GM13976 (cell line): ENCODE measurements at regions not wholly inside any gene's neighbourhood (a gene's known extent, or its start where the extent isn't known, plus 50 kb on each side); places are given as distances from the start of the nearest gene placed in this dataset.
"Not testable (repeated sequence)": the region's sequence is repeated elsewhere in the genome, so short reads cannot be mapped to it uniquely, and the experiment has no call there.

Source experiments
- DNase-seq: peaks from one replicate; pipeline ENCODE4 v3.0.0; 2012; ENCODE audit warnings: low spot score
- in situ Hi-C: fragments of 300-500 bp; cut with MboI; formaldehyde crosslinking; loops from one replicate; pipeline ENCODE4 v1.12.0; 2022; ENCODE audit warnings: low sequenced_read_pairs, mixed read lengths, inconsistent platforms; ENCODE audit not compliant: unreplicated experiment

DNA sequence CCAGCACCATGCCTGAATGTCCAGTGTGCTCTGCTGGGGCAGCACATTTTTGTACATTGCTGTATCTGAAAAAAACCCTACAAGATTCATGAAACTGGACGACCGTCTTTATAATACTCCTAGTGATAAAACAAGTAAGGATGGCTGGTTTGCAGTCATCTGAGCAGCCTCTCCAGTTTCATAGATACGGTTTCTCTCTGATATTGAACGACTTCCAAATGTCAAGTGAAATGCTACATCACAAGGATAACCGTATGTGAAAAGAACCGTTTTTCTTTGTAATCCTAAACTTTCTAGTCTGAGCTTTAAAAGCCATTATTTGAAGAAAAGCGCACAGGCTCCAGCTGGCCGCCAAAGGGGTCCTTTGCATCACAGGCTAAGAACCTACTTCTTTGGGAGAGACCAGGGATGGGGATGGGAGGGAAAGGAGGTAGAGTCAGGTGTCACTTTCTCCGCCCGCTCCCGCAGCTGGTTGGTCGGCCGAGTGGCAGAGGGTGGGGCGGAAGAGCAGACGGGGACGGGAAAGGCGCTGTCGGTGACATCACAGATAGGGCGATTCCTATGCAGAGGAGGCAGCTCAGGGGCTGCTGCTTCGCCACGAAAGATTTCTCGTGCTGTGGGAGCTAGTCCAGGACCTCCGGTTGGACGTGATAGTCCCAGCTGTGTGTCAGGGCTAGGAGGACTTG lies 180.4 kb upstream of the NOTCH2NLA start:
- DNase-seq, in situ Hi-C loops: not testable (repeated sequence)

GRCh38 chr1:146401281-146401825 lies 172.5 kb upstream of the NOTCH2NLA start:
- DNase-seq, in situ Hi-C loops: not testable (repeated sequence)

DNA sequence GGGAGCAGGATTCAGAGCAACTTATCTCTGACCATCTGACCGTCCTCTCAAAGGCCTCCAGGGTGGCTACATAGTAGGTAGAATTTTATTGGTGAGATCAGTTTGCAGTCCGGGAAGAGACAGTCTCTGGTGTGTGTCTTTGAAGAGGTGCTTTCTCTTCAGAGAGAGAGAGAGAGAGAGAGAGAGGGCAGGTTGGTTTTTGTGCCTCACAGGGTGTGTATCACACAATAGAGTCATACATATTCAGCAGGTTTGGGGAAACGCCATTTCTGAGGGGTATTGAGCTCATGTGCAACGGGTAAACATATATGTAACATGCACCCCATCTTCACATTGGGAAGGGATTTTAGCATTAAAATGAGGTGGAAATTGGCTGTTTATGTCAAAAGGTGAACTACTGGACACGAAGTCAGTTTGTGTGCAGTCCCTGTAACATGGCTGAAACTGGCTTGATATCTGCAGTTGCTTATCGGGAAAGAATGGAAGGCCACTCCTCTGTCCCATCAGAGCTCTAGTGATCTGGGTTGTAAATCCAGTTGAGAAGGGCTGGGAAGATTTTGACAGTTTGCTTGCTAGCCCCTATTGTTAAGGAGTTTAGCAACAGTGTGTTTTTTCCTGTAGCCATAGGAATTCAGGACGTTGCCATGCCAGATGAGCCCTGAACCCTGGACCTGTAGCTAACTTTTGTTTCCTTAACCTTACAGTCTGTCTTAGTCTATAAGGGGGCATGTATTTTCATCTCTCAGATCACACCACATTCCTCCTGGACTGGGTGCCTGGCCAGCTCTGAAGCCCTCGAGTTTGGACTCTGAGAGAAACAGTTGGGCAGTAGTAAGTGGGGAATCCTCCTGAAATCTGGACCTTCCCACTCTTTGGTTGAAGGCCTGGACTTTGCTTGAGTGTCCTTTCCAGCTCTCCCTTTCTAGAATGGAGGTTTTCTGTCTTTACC lies 171.6 kb upstream of the NOTCH2NLA start:
- DNase-seq, in situ Hi-C loops: not testable (repeated sequence)

GRCh38 chr1:146399225-146399624 lies 170.4 kb upstream of the NOTCH2NLA start:
- DNase-seq, in situ Hi-C loops: not testable (repeated sequence)

DNA sequence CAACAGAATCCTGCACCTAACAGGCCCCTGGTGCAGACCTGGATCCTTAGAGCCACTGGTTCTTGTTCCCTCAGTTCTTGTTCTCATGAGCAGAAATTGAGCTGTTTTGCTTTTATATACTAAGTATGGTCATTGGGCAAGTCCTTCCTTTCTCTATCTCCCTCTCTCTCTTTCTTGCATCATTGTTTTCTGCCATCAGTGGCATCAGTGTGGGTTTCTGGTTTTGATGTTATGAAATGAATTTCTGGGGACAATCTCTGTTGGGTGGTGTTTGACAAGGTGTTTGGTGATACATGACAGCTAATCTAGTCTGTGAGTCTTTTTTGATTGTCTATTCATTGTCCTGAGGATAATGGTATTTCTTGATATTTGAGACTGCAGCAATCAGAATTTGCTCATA lies 168.0 kb upstream of the NOTCH2NLA start:
- DNase-seq, in situ Hi-C loops: not testable (repeated sequence)

DNA sequence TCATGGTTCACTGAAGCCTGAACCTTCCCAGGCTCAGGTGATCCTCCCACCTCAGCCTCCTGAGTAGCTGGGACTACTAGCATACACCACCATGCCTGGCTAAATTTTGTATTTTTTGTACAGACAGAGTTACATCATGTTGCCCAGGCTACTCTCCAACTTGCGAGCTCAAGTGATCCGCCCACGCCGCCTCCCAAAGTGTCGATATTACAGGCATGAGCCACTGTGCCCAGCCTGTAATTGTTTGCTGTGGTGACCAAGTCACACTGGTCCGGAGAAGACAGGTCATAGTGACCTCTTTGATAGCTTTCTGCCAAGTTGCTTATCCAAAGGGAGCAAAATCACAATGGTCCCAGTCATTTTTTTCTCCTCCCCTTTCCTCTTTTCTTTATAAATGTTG lies 167.4 kb upstream of the NOTCH2NLA start:
- in situ Hi-C loops, DNase-seq: not testable (repeated sequence)

DNA sequence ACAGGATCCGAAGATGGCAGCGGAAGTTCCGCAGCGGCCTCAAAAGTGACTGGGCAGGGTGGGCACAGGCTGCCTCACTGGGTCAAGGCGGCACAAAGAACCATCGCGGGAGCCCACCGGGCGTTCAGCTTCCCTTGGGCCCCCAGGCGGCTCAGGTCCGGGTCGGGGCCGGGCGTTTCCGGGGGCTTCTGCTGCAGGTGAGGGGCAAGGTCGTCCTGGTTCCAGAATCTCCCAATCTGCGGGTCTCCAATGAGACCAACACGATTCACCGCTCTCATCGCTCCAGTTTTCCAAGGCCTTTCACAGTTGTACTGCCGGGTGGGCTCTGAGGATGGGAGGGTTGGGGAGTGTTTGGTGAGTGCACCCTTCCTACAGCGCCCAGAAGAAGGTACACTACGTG lies 165.0 kb upstream of the NOTCH2NLA start:
- in situ Hi-C loops, DNase-seq: not testable (repeated sequence)

DNA sequence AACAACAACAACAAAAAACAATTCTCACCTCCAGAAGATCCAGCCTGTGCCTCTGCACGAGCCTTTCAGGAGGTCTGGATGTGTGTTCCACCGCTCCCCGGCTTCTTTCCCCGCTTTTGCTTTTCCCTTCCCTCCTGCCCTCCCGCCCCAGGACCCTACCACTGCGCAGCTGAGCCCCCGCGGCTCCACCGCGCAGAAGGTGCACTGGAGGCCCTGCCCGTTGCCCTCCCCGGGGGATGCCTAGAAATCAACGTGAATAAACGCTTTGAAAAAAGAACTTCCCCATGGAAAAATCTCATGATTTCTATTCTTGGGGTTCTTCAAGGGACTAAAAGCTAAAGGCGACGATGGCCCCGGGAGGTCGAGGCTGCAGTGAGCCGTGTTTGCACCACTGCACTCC lies 164.3 kb upstream of the NOTCH2NLA start:
- in situ Hi-C loops, DNase-seq: not testable (repeated sequence)

DNA sequence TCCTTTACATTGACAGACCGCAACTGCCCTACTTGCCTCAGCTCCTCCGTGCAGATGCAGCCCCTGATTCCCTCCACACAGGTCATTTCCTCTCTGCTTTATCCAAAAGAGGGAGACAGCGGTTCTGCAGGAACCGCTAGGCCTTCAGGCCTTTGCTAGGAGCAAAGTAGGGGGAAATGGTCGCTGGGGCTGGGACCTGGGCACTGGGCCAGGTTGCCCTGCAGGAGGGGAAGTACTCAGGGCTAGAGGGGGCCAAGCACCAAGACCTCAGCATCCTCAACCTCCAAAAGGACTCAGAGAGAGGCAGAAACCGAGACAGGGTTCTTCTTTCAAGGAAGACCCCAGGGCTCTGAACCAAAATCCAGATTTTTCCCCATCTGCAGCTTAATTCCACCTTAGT lies 160.4 kb upstream of the NOTCH2NLA start:
- in situ Hi-C loops, result not testable (repeated sequence)

DNA sequence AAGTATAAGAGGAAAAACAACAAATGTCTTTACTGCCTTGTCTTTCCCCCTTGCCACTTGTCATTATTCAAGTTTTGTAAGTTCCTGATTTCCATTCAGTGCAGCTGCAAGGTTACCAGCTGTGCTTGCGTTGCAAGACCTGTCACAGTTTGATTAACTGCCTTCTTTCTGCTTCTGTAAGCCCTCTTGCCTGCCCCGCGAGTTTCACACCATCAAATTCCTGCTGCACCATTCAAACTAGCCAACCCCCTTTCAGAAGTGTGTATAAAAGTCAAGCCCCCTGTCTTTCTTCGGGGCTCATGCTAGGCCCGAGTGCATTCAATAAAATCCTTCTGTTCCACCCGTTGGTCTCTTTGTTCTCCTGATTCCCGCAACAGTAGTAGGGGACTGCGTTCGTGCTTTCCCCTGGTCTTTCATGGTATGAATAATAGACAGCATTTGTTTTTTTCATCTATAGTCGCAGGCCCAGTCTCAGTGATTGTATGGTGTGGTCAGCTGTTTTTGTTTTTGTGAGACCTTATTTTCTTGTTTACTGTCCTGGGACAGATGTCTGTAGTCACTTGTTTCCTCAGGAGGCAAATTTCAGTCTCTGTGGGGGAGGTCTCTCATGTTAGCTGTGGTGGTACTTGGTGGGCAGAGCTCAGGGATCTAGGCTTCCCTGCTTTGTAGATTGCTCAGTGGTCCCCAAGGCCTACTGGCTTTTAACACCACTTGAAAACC lies 159.1 kb upstream of the NOTCH2NLA start:
- in situ Hi-C loops, DNase-seq: not testable (repeated sequence)

More for the DNA sequence above, 160.4 kb upstream of the NOTCH2NLA start:
- not testable (repeated sequence) for DNase-seq

DNA sequence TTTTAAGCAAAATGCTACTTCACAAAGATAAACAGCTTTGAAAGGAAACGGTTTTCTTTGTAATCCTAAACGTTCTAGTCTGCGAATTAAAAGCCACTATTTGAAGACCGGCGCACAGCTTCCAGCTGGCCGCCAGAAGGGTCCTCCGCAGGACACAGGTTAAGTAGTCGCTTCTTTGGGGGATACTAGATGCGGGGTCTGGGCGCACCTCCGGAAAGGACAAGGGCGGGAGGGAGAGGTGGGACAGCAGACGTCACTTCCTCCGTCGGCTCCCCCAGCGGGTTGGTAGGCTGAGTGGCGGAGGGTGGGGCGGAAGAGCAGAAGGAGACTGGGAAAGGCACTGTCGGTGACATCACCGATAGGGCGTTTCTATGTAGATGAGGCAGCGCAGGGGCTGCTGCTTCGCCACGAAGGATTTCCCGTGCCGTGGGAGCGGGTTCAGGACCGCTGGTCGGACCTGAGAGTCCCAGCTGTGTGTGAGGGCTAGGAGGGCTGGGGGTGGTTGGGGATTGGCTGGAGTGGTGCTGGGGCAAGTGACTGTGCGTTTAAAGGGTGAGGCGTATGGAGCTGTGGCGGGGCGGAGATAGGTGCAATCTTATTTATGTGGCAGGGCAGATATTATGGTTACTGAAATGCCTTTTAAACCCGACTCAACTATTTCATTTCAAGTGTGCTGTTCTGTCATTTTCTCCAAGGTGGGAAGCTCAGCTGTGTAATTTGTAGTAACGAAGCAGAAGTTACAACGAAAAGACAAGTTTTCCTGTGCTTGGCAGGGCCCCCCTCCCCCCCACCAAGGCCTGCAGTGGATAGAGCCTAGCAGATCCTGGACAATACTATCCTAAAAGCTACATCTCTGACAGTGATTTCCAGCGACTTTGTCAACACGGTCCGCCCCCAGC lies 158.3 kb upstream of the NOTCH2NLA start:
- in situ Hi-C loops, DNase-seq: not testable (repeated sequence)

DNA sequence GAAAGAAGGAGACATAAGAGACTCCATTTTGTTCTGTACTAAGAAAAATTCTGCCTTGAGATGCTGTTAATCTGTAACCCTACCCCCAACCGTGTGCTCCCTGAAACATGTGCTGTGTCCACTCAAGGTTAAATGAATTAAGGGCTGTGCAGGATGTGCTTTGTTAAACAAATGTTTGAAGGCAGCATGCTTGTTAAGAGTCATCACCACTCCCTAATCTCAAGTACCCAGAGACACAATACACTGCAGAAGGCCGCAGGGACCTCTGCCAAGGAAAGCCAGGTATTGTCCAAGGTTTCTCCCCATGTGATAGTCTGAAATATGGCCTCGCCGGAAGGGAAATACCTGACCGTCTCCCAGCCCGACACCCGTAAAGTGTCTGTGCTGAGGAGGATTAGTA lies 152.4 kb upstream of the NOTCH2NLA start:
- in situ Hi-C loops, DNase-seq: not testable (repeated sequence)

- DNase-seq, in situ Hi-C loops: not testable (repeated sequence)
These were observed 148.1 kb upstream of the NOTCH2NLA start for GRCh38 chr1:146376708-146377496.

DNA sequence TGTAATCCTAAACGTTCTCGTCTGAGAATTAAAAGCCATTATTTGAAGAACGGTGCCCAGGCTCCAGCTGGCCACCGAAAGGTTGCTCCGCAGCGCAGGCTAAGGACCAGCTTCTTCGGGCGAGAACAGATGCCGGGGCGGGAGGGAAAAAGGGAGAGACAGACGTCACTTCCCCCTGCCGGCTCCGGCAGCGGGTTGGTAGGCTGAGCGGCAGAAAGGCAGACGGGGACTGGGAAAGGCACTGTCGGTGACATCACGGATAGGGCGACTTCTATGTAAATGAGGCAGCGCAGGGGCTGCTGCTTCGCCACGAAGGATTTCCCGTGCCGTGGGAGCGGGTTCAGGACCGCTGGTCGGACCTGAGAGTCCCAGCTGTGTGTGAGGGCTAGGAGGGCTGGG lies 147.5 kb upstream of the NOTCH2NLA start:
- DNase-seq, in situ Hi-C loops: not testable (repeated sequence)

DNA sequence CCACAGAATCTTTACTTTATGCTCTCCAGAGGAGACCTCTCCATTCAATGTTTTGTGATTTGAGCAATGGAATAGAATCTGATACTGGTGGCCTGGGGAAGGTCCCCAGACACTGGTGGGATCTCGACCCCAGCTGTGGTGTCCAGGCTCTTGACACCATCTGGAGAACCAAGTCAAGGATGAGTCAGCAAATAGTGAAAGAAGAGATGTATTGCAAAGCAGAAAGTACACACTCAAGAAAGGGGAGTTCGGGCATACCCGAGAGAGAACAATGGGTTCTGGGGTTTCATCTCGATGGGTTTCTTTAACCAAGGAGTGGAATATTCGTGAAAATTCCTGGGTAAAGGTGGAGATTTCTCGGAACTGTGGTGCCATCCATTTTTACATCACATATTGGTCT lies 146.3 kb upstream of the NOTCH2NLA start:
- in situ Hi-C loops, DNase-seq: not testable (repeated sequence)

- DNase-seq, in situ Hi-C loops: not testable (repeated sequence)
These were observed 141.1 kb upstream of the NOTCH2NLA start for GRCh38 chr1:146369940-146370339.

- in situ Hi-C loops, DNase-seq: not testable (repeated sequence)
These were observed 126.6 kb upstream of the NOTCH2NLA start for GRCh38 chr1:146355373-146355772.
